GM18517 (cell line): ENCODE measurements at regions not wholly inside any gene's neighbourhood (a gene's known extent, or its start where the extent isn't known, plus 50 kb on each side); places are given as distances from the start of the nearest gene placed in this dataset.

Experiments
- ATAC-seq: cut with Tn5 transposase; IDR thresholded peaks from one replicate; pipeline ENCODE4 v1.9.1; 2021; ENCODE audit warnings: mild to moderate bottlenecking, moderate library complexity; ENCODE audit not compliant: unreplicated experiment

GRCh38 chr4:11194431-11194830, 234.3 kb downstream of the HS3ST1 start:
- no peak for ATAC-seq

- ATAC-seq: no peak
These were observed 238.9 kb downstream of the HS3ST1 start for GRCh38 chr4:11189756-11190155.

- ATAC-seq: no peak
These were observed 245.3 kb downstream of the HS3ST1 start for GRCh38 chr4:11183356-11183740.

- no peak for ATAC-seq
These were observed 245.9 kb downstream of the HS3ST1 start for GRCh38 chr4:11182586-11183355.

- no peak for ATAC-seq
These were observed 246.7 kb downstream of the HS3ST1 start for GRCh38 chr4:11182031-11182430.

GRCh38 chr4:11179796-11180195, 248.9 kb downstream of the HS3ST1 start:
- ATAC-seq: no peak

GRCh38 chr4:11178433-11178832, 250.3 kb downstream of the HS3ST1 start:
- ATAC-seq: no peak

- no peak for ATAC-seq
These were observed 253.3 kb downstream of the HS3ST1 start for GRCh38 chr4:11175374-11175773.

- no peak for ATAC-seq
These were observed 262.1 kb downstream of the HS3ST1 start for GRCh38 chr4:11166606-11167005.

- ATAC-seq: no peak
These were observed 262.7 kb downstream of the HS3ST1 start for GRCh38 chr4:11166034-11166433.

GRCh38 chr4:11165052-11165451, 263.6 kb downstream of the HS3ST1 start:
- ATAC-seq: no peak

- ATAC-seq: no peak
These were observed 268.4 kb downstream of the HS3ST1 start for GRCh38 chr4:11160288-11160687.

GRCh38 chr4:11158971-11159370, 269.7 kb downstream of the HS3ST1 start:
- ATAC-seq: no peak

GRCh38 chr4:11155208-11155867, 273.4 kb downstream of the HS3ST1 start:
- no peak for ATAC-seq

GRCh38 chr4:11153171-11153750, 275.4 kb downstream of the HS3ST1 start:
- ATAC-seq: no peak

GRCh38 chr4:11152684-11153083, 276.0 kb downstream of the HS3ST1 start:
- no peak for ATAC-seq

GRCh38 chr4:11151500-11151899, 277.2 kb downstream of the HS3ST1 start:
- ATAC-seq: no peak

GRCh38 chr4:11149612-11150259, 279.0 kb downstream of the HS3ST1 start:
- ATAC-seq: no peak

- ATAC-seq: no peak
These were observed 288.8 kb downstream of the HS3ST1 start for GRCh38 chr4:11139871-11140270.

GRCh38 chr4:11138964-11139363, 289.7 kb downstream of the HS3ST1 start:
- no peak for ATAC-seq

- ATAC-seq: no peak
These were observed 294.0 kb downstream of the HS3ST1 start for GRCh38 chr4:11134705-11135104.

- ATAC-seq: no peak
These were observed 294.8 kb downstream of the HS3ST1 start for GRCh38 chr4:11133868-11134267.
